AG09309 (cell line): ENCODE measurements at regions not wholly inside any gene's neighbourhood (a gene's known extent, or its start where the extent isn't known, plus 50 kb on each side); places are given as distances from the start of the nearest gene placed in this dataset.

Experiments used
- DNase-seq: peaks from one replicate; pipeline ENCODE4 v3.0.0-alpha.2; 2010; ENCODE audit warnings: low read depth
- H3K4me3 ChIP-seq: 2 replicates; pipeline ENCODE4 v1.5.1; 2011; ENCODE audit warnings: mild to moderate bottlenecking, low read depth, low read length, moderate library complexity; ENCODE audit not compliant: control insufficient read depth
- TF ChIP-seq, protein P1 (sequence below): IDR thresholded peaks from 2 replicates; pipeline ENCODE4 v1.5.1; 2011; ENCODE audit warnings: mild to moderate bottlenecking, low read depth, low read length, inconsistent platforms; ENCODE audit not compliant: insufficient read depth, control insufficient read depth; ENCODE audit errors: missing control alignments

DNA sequence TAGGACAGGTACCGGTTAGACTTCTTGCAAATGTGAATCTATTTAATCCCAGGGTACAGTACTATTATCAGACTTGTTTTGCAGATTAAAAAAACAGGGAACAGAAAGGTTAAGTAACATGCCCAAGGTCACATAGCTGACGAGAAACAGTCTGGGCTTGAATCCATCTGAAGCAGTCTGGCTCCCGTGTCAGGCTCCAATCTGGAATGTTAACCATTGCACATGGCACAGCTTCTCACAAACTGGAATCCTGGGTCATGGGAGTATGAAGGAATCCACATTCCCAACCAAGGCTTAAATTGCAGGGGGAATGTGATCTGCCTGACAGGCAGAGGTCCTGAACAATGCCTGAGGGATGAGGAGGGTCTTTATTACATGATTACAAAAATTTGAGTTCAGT, 187.5 kb upstream of the SPTLC3 start:
- DNase-seq = no peak
- no peak overlapping the region for H3K4me3 ChIP-seq
- TF ChIP-seq, protein P1, sequence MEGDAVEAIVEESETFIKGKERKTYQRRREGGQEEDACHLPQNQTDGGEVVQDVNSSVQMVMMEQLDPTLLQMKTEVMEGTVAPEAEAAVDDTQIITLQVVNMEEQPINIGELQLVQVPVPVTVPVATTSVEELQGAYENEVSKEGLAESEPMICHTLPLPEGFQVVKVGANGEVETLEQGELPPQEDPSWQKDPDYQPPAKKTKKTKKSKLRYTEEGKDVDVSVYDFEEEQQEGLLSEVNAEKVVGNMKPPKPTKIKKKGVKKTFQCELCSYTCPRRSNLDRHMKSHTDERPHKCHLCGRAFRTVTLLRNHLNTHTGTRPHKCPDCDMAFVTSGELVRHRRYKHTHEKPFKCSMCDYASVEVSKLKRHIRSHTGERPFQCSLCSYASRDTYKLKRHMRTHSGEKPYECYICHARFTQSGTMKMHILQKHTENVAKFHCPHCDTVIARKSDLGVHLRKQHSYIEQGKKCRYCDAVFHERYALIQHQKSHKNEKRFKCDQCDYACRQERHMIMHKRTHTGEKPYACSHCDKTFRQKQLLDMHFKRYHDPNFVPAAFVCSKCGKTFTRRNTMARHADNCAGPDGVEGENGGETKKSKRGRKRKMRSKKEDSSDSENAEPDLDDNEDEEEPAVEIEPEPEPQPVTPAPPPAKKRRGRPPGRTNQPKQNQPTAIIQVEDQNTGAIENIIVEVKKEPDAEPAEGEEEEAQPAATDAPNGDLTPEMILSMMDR = no peak

DNA sequence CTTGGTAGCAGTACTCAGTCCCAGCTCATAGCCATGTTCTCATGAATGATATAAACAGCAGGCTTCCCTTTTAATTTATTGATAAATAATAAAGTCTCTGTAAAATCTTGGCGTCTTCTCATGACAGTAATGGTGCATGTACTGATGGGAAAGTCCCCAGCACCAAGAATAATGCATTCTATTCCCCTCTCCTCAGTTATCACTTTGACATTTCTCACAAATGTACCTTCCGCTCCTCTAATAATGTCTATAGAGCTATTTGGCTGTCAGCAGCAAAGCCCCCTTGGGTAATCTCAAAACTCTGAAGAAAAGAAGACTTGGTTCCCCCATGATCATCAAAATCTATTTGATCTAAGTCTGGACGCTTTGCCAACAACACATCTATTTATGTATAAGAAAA, 185.0 kb upstream of the SPTLC3 start:
- no peak for DNase-seq
- TF ChIP-seq, protein P1 = no peak
- H3K4me3 ChIP-seq = no peak overlapping the region

DNA sequence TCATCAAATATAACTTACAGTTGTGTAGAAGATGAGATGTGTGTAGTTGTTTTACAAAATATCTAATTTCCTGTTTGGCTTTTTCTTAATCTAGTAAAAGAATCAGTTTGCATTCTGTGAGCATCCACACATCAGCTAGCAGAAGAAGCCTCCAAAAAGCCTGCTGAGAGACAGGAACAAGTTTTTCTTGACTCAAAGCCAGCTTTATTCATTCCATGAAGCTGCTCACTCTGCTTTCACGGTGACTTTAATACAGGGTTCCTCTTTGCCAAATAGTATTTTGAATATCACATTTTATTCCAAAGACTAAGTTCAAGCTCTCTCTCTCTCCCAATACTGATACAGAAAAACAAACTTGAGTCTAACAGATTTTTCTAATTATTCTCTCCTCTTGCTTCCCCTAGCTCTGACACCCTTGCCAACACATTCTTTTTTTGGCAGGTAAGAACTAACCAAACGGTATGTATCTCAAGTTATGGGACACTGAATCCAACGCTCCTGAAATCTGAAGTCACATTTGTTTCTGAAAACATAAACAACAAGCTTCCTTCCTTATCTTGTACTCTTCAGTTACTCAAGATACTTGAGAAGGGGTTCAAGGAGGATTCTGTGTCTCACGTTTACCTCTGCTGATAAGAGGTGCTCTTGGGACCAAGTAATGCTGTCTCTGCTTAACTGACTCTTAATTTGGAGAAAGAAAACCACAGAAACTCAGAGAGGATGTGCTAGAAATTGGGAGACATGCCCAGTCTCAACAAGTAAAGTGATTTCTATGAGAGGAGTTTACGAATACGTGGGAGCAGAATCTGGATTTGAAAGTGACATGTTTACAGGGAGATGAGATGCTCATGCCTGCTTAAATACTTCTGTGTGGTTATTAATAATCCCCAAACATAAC, 184.2 kb upstream of the SPTLC3 start:
- TF ChIP-seq, protein P1 = no peak
- no peak overlapping the region for H3K4me3 ChIP-seq
- no peak for DNase-seq

DNA sequence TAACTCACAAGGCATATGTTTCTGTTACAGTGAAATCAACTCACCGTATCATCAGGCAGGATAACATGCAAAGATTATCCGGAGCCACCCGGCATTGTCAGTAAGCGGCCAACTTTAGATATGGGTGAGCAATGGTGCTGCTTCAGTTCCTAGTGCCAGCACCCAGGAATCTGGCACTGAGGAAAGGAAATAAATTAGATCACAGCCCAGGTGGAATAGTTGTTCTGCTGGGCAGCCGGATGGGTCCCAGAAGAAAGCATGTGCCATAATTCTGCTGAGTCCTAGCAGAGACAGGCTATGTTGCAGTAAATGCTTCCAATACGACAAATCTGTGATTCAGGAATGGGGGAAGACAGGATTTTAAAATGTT, 183.6 kb upstream of the SPTLC3 start:
- H3K4me3 ChIP-seq = no peak overlapping the region
- TF ChIP-seq, protein P1 = no peak
- no peak for DNase-seq

DNA sequence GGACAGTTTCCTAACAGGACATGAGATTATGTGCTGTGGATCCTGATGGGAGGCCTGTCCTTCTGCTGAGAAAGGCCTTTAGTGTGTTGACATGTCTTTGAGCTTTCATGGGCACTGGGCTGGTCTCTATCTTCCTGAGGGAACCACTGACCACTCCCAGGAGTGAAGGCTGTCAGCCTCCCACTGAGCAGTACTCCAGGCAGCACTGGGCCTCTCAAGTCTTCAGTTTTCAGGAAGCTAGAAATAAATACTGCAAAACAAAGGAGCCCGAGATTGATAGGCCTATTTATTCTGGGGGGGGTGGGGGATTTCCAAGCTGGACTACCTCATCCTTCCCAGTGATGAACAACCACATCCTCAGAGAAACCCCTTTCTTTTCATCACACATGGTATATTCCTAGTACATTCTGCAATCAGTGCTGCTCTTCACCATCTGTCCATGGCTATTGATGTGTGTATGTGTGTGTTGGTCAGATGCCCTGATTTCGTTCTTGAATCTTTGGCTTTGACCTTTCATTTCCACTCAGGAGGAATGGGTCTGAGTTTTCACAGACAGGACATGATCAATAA, 180.9 kb upstream of the SPTLC3 start:
- TF ChIP-seq, protein P1 = no peak
- no peak overlapping the region for H3K4me3 ChIP-seq
- DNase-seq = no peak

DNA sequence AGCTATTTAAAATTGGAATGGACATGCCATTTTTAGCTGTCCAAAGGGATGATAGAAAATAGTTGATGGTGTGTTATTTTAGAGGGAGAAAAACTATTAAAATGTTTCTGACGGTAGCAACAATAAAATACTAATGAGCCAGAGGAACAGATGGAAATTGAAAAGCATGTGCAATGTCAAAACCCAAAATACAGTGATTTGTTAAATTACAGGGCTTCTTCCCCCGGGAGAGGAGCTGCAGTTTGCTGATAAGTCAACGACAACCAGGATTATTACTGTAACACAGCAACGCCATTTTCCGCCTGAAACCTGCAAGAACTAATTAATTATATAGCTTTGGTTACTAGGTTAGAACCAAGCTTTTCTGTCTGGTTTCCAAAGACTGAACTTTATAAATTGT, 179.6 kb upstream of the SPTLC3 start:
- DNase-seq = no peak
- TF ChIP-seq, protein P1 = no peak
- H3K4me3 ChIP-seq = no peak overlapping the region

DNA sequence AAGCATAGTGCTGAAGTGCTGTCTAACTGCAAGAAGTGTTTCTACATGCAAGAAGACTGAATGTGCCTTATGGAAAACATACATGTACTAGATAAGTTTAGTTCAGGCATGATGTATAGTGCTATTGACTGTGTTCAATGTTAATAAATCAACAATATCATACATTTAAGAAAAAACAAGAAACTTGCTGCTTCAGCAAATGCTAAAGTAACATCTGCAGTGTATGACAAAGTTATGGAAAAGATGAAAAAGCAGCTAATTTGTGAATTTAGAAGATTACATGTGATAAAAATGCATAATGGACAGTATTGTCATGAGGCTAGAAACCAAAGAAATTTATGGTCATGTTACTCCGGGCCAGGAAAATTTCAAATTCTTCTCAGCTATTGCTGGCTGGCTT, 174.9 kb upstream of the SPTLC3 start:
- TF ChIP-seq, protein P1 = no peak
- no peak for DNase-seq
- H3K4me3 ChIP-seq = no peak overlapping the region
